ENCODE measurements at regions not wholly inside any gene's neighbourhood (a gene's known extent, or its start where the extent isn't known, plus 50 kb on each side); places are given as distances from the start of the nearest gene placed in this dataset.

- no peak for DNase-seq
- Histone ChIP-seq H3K36me3 (no peaks in the 10 kb centered on the region), H3K4me1 (no peaks in the 10 kb centered on the region), H3K9me3 (no peaks in the 10 kb centered on the region), H3K27ac (no peak overlapping the region), H3K4me3 (no peak overlapping the region), H3K27me3 (no peaks in the 10 kb centered on the region)
- intact Hi-C loops (cut with DNase I), result no loop called here
- 81 to 91% (median 85%) methylated on average over 10 of the region's 10 CpGs for WGBS, 4 donors
- no peak for TF ChIP-seq CTCF (IDR thresholded peaks at IDR 0.05)
- no peak for TF ChIP-seq POLR2A (IDR thresholded peaks at IDR 0.05)
- ATAC-seq, result no peak
Measured at GRCh38 chr2:226489775-226490541, 309.7 kb downstream of the IRS1 start.

GRCh38 chr2:226488034-226488433, 311.6 kb downstream of the IRS1 start:
- no peaks in the 10 kb centered on the region for H3K36me3 ChIP-seq
- DNase-seq, result no peak
- H3K4me1 ChIP-seq, result peaks cover 0 to 7% (median 0%) of the 10 kb centered on the region in 12 donors
- H3K4me3 ChIP-seq, result no peak overlapping the region
- intact Hi-C loops (cut with DNase I), result no loop called here
- TF ChIP-seq CTCF (IDR thresholded peaks at IDR 0.05), result no peak
- no peak for TF ChIP-seq POLR2A (IDR thresholded peaks at IDR 0.05)
- H3K9me3 ChIP-seq, result no peaks in the 10 kb centered on the region
- no peaks in the 10 kb centered on the region for H3K27me3 ChIP-seq
- no peak overlapping the region for H3K27ac ChIP-seq
- ATAC-seq, result no peak

GRCh38 chr2:226487573-226487972, 312.0 kb downstream of the IRS1 start:
- TF ChIP-seq POLR2A (IDR thresholded peaks at IDR 0.05) (no peak), CTCF (IDR thresholded peaks at IDR 0.05) (no peak)
- Histone ChIP-seq H3K27me3 (no peaks in the 10 kb centered on the region), H3K4me3 (no peak overlapping the region), H3K4me1 (peaks cover 0 to 7% (median 0%) of the 10 kb centered on the region in 12 donors), H3K27ac (no peak overlapping the region), H3K9me3 (no peaks in the 10 kb centered on the region), H3K36me3 (no peaks in the 10 kb centered on the region)
- WGBS, 4 donors, result 87 to 97% (median 96%) methylated on average over 3 of the region's 3 CpGs
- intact Hi-C loops (cut with DNase I), result no loop called here
- DNase-seq (no peak), ATAC-seq (no peak)

- Histone ChIP-seq H3K4me1 (peaks cover 0 to 7% (median 0%) of the 10 kb centered on the region in 12 donors), H3K4me3 (no peak overlapping the region), H3K27ac (no peak overlapping the region), H3K27me3 (no peaks in the 10 kb centered on the region), H3K9me3 (no peaks in the 10 kb centered on the region), H3K36me3 (no peaks in the 10 kb centered on the region)
- 29 to 45% (median 38%) methylated on average over 6 of the region's 6 CpGs for WGBS, 4 donors
- ATAC-seq (no peak), DNase-seq (no peak)
- intact Hi-C loops (cut with DNase I), result no loop called here
- TF ChIP-seq POLR2A (IDR thresholded peaks at IDR 0.05), result no peak
- TF ChIP-seq CTCF (IDR thresholded peaks at IDR 0.05), result no peak
Measured at GRCh38 chr2:226483745-226484619, 315.6 kb downstream of the IRS1 start.

All from heart left ventricle (tissue), 16 donors.